H9 (cell line): ENCODE measurements at regions not wholly inside any gene's neighbourhood (a gene's known extent, or its start where the extent isn't known, plus 50 kb on each side); places are given as distances from the start of the nearest gene placed in this dataset.

Experiments used
- DNase-seq: peaks from one replicate; pipeline ENCODE4 v3.0.0-alpha.2; 2017
- H2AFZ ChIP-seq: one replicate; pipeline ENCODE4 v1.6.1; 2013; ENCODE audit warnings: mild to moderate bottlenecking, low read length, control low read depth, moderate library complexity
- H2AK5ac ChIP-seq: 2 replicates; pipeline ENCODE4 v1.6.1; 2013; ENCODE audit warnings: low read length, control low read depth, mixed read lengths; ENCODE audit not compliant: insufficient read length
- H2BK120ac ChIP-seq: one replicate; pipeline ENCODE4 v1.6.1; 2013; ENCODE audit warnings: low read depth, mild to moderate bottlenecking, low read length, control low read depth, inconsistent platforms; ENCODE audit not compliant: poor library complexity, severe bottlenecking
- H2BK12ac ChIP-seq: 2 replicates; pipeline ENCODE4 v1.6.1; 2013; ENCODE audit warnings: low read length, control low read depth, mixed read lengths, low read depth; ENCODE audit not compliant: insufficient read length
- H2BK15ac ChIP-seq: 2 replicates; pipeline ENCODE4 v1.6.1; 2013; ENCODE audit warnings: low read depth, low read length, control low read depth
- H2BK20ac ChIP-seq: one replicate; pipeline ENCODE4 v1.6.1; 2013; ENCODE audit warnings: low read depth, mild to moderate bottlenecking, low read length, control low read depth, inconsistent platforms; ENCODE audit not compliant: poor library complexity, severe bottlenecking
- H2BK5ac ChIP-seq: 2 replicates; pipeline ENCODE4 v1.6.1; 2013; ENCODE audit warnings: low read length, control low read depth, mixed read lengths; ENCODE audit not compliant: insufficient read length
- H3K14ac ChIP-seq: 2 replicates; pipeline ENCODE4 v1.6.1; 2013; ENCODE audit warnings: low read length, control low read depth; ENCODE audit not compliant: insufficient read depth
- H3K18ac ChIP-seq: 2 replicates; pipeline ENCODE4 v1.6.1; 2013; ENCODE audit warnings: low read depth, mild to moderate bottlenecking, mixed read lengths, low read length, control low read depth; ENCODE audit not compliant: insufficient read length
- H3K23ac ChIP-seq: 2 replicates; pipeline ENCODE4 v1.6.1; 2013; ENCODE audit warnings: low read length, control low read depth, mixed read lengths, low read depth; ENCODE audit not compliant: insufficient read length
- H3K23me2 ChIP-seq: 2 replicates; pipeline ENCODE4 v1.6.1; 2013; ENCODE audit warnings: low read depth, mild to moderate bottlenecking, mixed read lengths, low read length, control low read depth; ENCODE audit not compliant: insufficient read length, poor library complexity, severe bottlenecking
- H3K27ac ChIP-seq: 2 replicates; pipeline ENCODE4 v1.5.1; 2013; ENCODE audit warnings: low read length, control low read depth, mixed read lengths, low read depth; ENCODE audit not compliant: insufficient read length
- H3K27me3 ChIP-seq: 2 replicates; pipeline ENCODE4 v1.6.1; 2013; ENCODE audit warnings: low read length, control low read depth, inconsistent platforms; ENCODE audit not compliant: insufficient read depth
- H3K4ac ChIP-seq: 2 replicates; pipeline ENCODE4 v1.6.1; 2013; ENCODE audit warnings: low read depth, mild to moderate bottlenecking, control low read depth, inconsistent platforms, low read length, moderate library complexity
- H3K4me1 ChIP-seq: 2 replicates; pipeline ENCODE4 v1.6.1; 2013; ENCODE audit warnings: low read length, control low read depth, inconsistent platforms; ENCODE audit not compliant: insufficient read depth
- H3K4me2 ChIP-seq: 2 replicates; pipeline ENCODE4 v1.6.1; 2013; ENCODE audit warnings: low read length, control low read depth, mixed read lengths; ENCODE audit not compliant: insufficient read length, insufficient read depth
- H3K56ac ChIP-seq: 2 replicates; pipeline ENCODE4 v1.6.1; 2013; ENCODE audit warnings: low read depth, mild to moderate bottlenecking, mixed read lengths, low read length, control low read depth; ENCODE audit not compliant: insufficient read length
- H3K79me1 ChIP-seq: 2 replicates; pipeline ENCODE4 v1.6.1; 2013; ENCODE audit warnings: low read depth, mild to moderate bottlenecking, moderate library complexity, low read length, control low read depth, inconsistent platforms; ENCODE audit not compliant: insufficient read depth, poor library complexity, severe bottlenecking
- H3K79me2 ChIP-seq: 2 replicates; pipeline ENCODE4 v1.6.1; 2013; ENCODE audit warnings: low read length, control low read depth, inconsistent platforms; ENCODE audit not compliant: insufficient read depth
- H3K9ac ChIP-seq: 2 replicates; pipeline ENCODE4 v1.6.1; 2013; ENCODE audit warnings: low read length, control low read depth, mixed read lengths; ENCODE audit not compliant: insufficient read length; ENCODE audit errors: extremely low read depth
- H3K9me3 ChIP-seq: one replicate; pipeline ENCODE4 v1.6.1; 2013; ENCODE audit warnings: low read depth, low read length, inconsistent platforms; ENCODE audit not compliant: control insufficient read depth
- H3T11ph ChIP-seq: one replicate; pipeline ENCODE4 v1.6.1; 2013; ENCODE audit warnings: mild to moderate bottlenecking, low read length, control low read depth, inconsistent platforms
- H4K20me1 ChIP-seq: one replicate; pipeline ENCODE4 v1.6.1; 2013; ENCODE audit not compliant: control insufficient read depth, insufficient read length, insufficient read depth
- H4K5ac ChIP-seq: 2 replicates; pipeline ENCODE4 v1.6.1; 2013; ENCODE audit warnings: low read depth, mild to moderate bottlenecking, mixed read lengths, low read length, control low read depth; ENCODE audit not compliant: insufficient read length
- H4K8ac ChIP-seq: replicated peaks from 2 replicates; pipeline ENCODE4 v1.6.1; 2013; ENCODE audit warnings: low read length, control low read depth, mixed read lengths, low read depth; ENCODE audit not compliant: insufficient read length
- H4K91ac ChIP-seq: 2 replicates; pipeline ENCODE4 v1.6.1; 2013; ENCODE audit warnings: low read depth, mild to moderate bottlenecking, moderate library complexity, mixed read lengths, low read length, control low read depth; ENCODE audit not compliant: insufficient read length
- H3K27ac Mint-ChIP-seq, 3 experiments: 2 replicates in 2 of 3; 3 replicates in 1 of 3; pipeline ENCODE4 v1.8.0; 2020 to 2021; ENCODE audit warnings: mixed read lengths in 3 of 3, mild to moderate bottlenecking in 1 of 3, moderate library complexity in 1 of 3
- H3K27me3 Mint-ChIP-seq: 2 replicates; pipeline ENCODE4 v1.8.0; 2021; ENCODE audit warnings: low read depth, mild to moderate bottlenecking, moderate library complexity, mixed read lengths
- H3K36me3 Mint-ChIP-seq, 3 experiments: 2 replicates in 2 of 3; 3 replicates in 1 of 3; pipeline ENCODE4 v1.8.0; 2020 to 2021; ENCODE audit warnings: low read depth in 3 of 3, mixed read lengths in 3 of 3; ENCODE audit not compliant: insufficient read depth in 1 of 3
- H3K4me1 Mint-ChIP-seq, 2 experiments: 2 replicates each; pipeline ENCODE4 v1.8.0; 2020; ENCODE audit warnings: mixed read lengths in 2 of 2
- H3K4me3 Mint-ChIP-seq, 2 experiments: 2 replicates in 1 of 2; 3 replicates in 1 of 2; pipeline ENCODE4 v1.8.0; 2020 to 2021; ENCODE audit warnings: mild to moderate bottlenecking in 2 of 2, mixed read lengths in 2 of 2, moderate library complexity in 1 of 2
- H3K9me3 Mint-ChIP-seq, 2 experiments: 2 replicates in 1 of 2; 3 replicates in 1 of 2; pipeline ENCODE4 v1.8.0; 2020; ENCODE audit warnings: mild to moderate bottlenecking in 2 of 2, mixed read lengths in 2 of 2, moderate library complexity in 1 of 2
- WGBS: extraction: QIAGEN DNeasy Blood & Tissue Kit; methylation state at CpG from one replicate; pipeline ENCODE4 v1.1.7; 2013; ENCODE audit warnings: missing lambda C conversion rate, low lambda C conversion rate, mixed read lengths; ENCODE audit not compliant: insufficient read length; ENCODE audit errors: extremely low coverage; 5-methylcytosine and 5-hydroxymethylcytosine counted together
- TF ChIP-seq, protein P1 (sequence below): fragments of 200-600 bp; sonication (generic); conservative IDR thresholded peaks from 3 replicates; pipeline ENCODE4 v1.8.0; 2021; ENCODE audit warnings: antibody characterized with exemption, mild to moderate bottlenecking

DNA sequence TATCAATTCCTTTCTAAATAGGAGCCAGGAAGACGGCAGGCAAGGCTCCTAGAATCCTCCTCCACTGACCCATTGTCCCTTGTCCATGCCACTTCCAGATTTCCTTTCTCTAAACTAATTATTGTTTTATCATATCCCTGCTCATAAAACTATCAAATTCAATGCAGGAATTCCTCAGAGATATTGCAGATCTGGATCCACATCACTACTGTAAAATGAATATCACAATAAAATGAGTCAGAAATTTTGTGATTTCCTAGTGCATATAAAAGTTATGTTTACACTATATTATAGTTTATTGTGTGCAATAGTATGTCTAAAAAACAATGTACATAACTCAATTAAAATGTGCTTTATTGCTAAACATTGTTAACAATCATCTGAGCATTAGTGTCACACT is 498.7 kb upstream of the NEGR1 start:
- Mint-ChIP-seq H3K4me1 (no peaks in the 10 kb centered on the region), H3K36me3 (no peaks in the 10 kb centered on the region), H3K4me3 (no peak overlapping the region), H3K27ac (no peak overlapping the region), H3K9me3 (no peaks in the 10 kb centered on the region), H3K27me3 (no peaks in the 10 kb centered on the region)
- no peak overlapping the region for H2BK12ac ChIP-seq
- H3K56ac ChIP-seq, result no peak overlapping the region
- no CpG with 5 or more reads among the region's 1 CpG for WGBS
- no peak overlapping the region for H3K27ac ChIP-seq
- H2BK5ac ChIP-seq, result no peak overlapping the region
- H3K9me3 ChIP-seq, result no peaks in the 10 kb centered on the region
- H4K8ac ChIP-seq, result no peak overlapping the region
- no peak overlapping the region for H3K9ac ChIP-seq
- H2AFZ ChIP-seq, result no peak overlapping the region
- TF ChIP-seq, protein P1, sequence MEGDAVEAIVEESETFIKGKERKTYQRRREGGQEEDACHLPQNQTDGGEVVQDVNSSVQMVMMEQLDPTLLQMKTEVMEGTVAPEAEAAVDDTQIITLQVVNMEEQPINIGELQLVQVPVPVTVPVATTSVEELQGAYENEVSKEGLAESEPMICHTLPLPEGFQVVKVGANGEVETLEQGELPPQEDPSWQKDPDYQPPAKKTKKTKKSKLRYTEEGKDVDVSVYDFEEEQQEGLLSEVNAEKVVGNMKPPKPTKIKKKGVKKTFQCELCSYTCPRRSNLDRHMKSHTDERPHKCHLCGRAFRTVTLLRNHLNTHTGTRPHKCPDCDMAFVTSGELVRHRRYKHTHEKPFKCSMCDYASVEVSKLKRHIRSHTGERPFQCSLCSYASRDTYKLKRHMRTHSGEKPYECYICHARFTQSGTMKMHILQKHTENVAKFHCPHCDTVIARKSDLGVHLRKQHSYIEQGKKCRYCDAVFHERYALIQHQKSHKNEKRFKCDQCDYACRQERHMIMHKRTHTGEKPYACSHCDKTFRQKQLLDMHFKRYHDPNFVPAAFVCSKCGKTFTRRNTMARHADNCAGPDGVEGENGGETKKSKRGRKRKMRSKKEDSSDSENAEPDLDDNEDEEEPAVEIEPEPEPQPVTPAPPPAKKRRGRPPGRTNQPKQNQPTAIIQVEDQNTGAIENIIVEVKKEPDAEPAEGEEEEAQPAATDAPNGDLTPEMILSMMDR, result no peak
- H2BK120ac ChIP-seq, result no peak overlapping the region
- no peak overlapping the region for H3K4me2 ChIP-seq
- DNase-seq, result no peak
- no peak overlapping the region for H4K91ac ChIP-seq
- H2BK20ac ChIP-seq, result no peak overlapping the region
- H3K4me1 ChIP-seq, result no peaks in the 10 kb centered on the region
- no peaks in the 10 kb centered on the region for H3K27me3 ChIP-seq
- H2AK5ac ChIP-seq, result no peak overlapping the region
- no peaks in the 10 kb centered on the region for H4K20me1 ChIP-seq
- H3K18ac ChIP-seq, result no peak overlapping the region
- H3K14ac ChIP-seq, result no peak overlapping the region
- no peak overlapping the region for H3K4ac ChIP-seq
- H3K23me2 ChIP-seq, result no peaks in the 10 kb centered on the region
- no peak overlapping the region for H3T11ph ChIP-seq
- no peak overlapping the region for H2BK15ac ChIP-seq
- H3K23ac ChIP-seq, result no peak overlapping the region
- no peaks in the 10 kb centered on the region for H3K79me2 ChIP-seq
- no peak overlapping the region for H4K5ac ChIP-seq
- H3K79me1 ChIP-seq, result no peaks in the 10 kb centered on the region
